Pancreas (tissue), 10 donors: ENCODE measurements at regions not wholly inside any gene's neighbourhood (a gene's known extent, or its start where the extent isn't known, plus 50 kb on each side); places are given as distances from the start of the nearest gene placed in this dataset.
A peak's percentile ranks its signal among the peaks of the same experiment; 100 is the strongest.

ENCODE experiments used
- ATAC-seq, 4 donors: fragments of 200-7000 bp; cut with Tn5 transposase; one replicate each; pipeline versions ENCODE4 v1.8.0 to v1.9.1; 2020; ENCODE audit warnings: mild to moderate bottlenecking in 4 of 4, moderate library complexity in 4 of 4
- DNase-seq, 6 donors: peaks; one replicate each; pipeline ENCODE4 v3.0.0-alpha.2; 2020
- FAIRE-seq: peaks from 2 replicates; lab custom pipeline; 2012; peaks lifted over from hg19 to GRCh38; lab: Jason Lieb, UNC
- H3K27ac ChIP-seq, 4 donors: fragments of 200-600 bp; sonication (generic); 1 replicate in 3 of 4; 2 replicates in 1 of 4; pipeline versions ENCODE4 v1.5.0 to v1.8.0; 2020
- H3K27me3 ChIP-seq, 4 donors: fragments of 200-600 bp; one replicate each; pipeline ENCODE4 v1.8.0; 2021
- H3K36me3 ChIP-seq, 3 donors: fragments of 200-600 bp; sonication (generic) in 1 of 3; one replicate each; pipeline versions ENCODE4 v1.5.0 to v1.8.0; 2020 to 2021
- H3K4me1 ChIP-seq, 3 donors: fragments of 200-600 bp; one replicate each; pipeline ENCODE4 v1.8.0; 2021
- H3K4me3 ChIP-seq, 4 donors: fragments of 200-600 bp; sonication (generic) in 2 of 4; one replicate each; pipeline versions ENCODE4 v1.5.0 to v1.8.0; 2020 to 2021
- H3K9me3 ChIP-seq, 4 donors: fragments of 200-600 bp; one replicate each; pipeline ENCODE4 v1.8.0; 2021
- WGBS, 2 donors: extraction: QIAGEN DNeasy Blood & Tissue Kit; methylation state at CpG; one replicate each; pipeline ENCODE4 v1.1.7; 2013; 5-methylcytosine and 5-hydroxymethylcytosine counted together
- intact Hi-C, 3 donors: fragments of 100-400 bp; cut with DNase I; formaldehyde crosslinking; loops; one replicate each; pipeline versions ENCODE4 v1.11.1 to v1.14.2; 2022
- TF ChIP-seq, protein P1 (sequence below), 4 donors: fragments of 200-600 bp; sonication (generic) in 3 of 4; IDR thresholded peaks; one replicate each; pipeline versions ENCODE4 v1.5.0 to v1.8.0; 2021; ENCODE audit warnings: antibody characterized with exemption in 4 of 4
- donor health status: healthy with polysubstance abuse.
- donor health status: DM: no; HTN: no; CAD: no; lungs with moderate emphysema.
- donor health status: DM: no; HTN: no; CAD: no.
- donor health status: control.
- donor health status: control.
- donor health status: Bipolar disorder and iron deficiency.
- donor health status: DM: yes; HTN: yes; CAD: no.
- donor health status: DM: no; HTN: no; CAD: no.
- donor health status: DM: no; HTN: no; CAD: no.
- donor health status: DM: yes; HTN: yes; CAD: no.

DNA sequence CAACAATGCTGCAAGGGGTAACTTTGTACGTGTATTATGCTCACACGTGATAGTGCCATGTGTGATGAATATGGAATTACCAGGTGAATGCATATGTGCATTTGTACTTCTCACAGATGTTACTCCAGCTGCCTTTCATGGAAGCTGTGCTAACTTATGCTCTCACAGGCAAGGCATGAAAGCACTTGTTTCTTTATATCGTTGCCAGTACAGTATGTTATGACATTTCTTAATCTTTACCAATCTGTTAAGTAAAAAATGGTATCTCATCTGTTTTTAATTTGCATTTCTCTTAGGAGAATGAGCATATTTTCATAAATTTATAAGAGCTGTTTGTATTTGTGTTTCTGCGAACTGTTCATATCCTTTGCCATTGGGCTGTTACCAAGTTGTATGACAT lies 311.8 kb upstream of the DMRT1 start:
- ATAC-seq: no peak
- H3K27ac ChIP-seq: no peak overlapping the region
- H3K36me3 ChIP-seq: no peaks in the 10 kb centered on the region
- FAIRE-seq: no peak
- TF ChIP-seq, protein P1, sequence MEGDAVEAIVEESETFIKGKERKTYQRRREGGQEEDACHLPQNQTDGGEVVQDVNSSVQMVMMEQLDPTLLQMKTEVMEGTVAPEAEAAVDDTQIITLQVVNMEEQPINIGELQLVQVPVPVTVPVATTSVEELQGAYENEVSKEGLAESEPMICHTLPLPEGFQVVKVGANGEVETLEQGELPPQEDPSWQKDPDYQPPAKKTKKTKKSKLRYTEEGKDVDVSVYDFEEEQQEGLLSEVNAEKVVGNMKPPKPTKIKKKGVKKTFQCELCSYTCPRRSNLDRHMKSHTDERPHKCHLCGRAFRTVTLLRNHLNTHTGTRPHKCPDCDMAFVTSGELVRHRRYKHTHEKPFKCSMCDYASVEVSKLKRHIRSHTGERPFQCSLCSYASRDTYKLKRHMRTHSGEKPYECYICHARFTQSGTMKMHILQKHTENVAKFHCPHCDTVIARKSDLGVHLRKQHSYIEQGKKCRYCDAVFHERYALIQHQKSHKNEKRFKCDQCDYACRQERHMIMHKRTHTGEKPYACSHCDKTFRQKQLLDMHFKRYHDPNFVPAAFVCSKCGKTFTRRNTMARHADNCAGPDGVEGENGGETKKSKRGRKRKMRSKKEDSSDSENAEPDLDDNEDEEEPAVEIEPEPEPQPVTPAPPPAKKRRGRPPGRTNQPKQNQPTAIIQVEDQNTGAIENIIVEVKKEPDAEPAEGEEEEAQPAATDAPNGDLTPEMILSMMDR (IDR thresholded peaks at IDR 0.05): no peak
- no peaks in the 10 kb centered on the region for H3K9me3 ChIP-seq
- peaks cover 2 to 30% (median 28%) of the 10 kb centered on the region in 3 donors for H3K4me1 ChIP-seq
- intact Hi-C loops: no loop called here
- no peak overlapping the region for H3K4me3 ChIP-seq
- H3K27me3 ChIP-seq: no peaks in the 10 kb centered on the region
- WGBS, 2 donors: 71 to 72% methylated on average over 4 of the region's 4 CpGs
- DNase-seq: no peak

DNA sequence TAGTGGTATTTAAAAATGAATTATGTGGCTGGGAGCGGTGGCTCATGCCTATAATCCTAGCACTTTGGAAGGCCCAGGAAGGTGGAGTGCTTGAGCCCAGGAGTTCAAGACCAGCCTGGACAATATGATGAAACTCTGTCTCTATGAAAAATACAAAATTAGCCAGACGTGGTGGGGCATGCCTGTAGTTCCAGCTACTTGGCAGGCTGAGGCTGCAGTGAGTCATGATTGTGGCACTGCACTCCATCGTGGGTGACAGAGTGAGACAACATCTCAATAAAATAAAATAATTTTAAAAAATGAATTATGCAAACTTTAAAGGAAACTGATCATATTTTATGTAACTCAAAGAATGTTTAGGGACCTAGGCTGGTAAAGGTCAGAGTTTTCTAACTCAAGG lies 310.8 kb upstream of the DMRT1 start:
- peak in 2 of 6 donors; percentile 44 to 57 for DNase-seq
- H3K36me3 ChIP-seq: no peaks in the 10 kb centered on the region

DNA sequence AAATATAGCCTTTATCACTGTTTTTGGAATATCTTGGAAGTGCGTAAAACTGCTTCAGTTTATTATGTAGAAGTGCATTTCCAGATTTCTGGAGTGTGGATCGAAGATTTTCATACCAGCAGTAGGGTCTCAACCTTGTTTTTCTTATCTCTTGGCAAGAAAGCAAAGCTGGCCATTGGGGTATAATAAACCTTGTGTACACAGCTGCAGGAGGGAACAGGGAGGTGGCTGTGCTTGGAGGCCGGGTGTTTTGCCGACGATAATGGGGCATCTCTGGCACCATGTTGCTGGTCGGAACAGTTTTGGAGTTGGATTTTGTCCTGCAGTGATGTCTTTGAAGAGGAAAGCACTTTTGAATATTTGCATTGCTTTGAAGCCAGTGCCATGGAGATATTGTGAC lies 308.8 kb upstream of the DMRT1 start:
- TF ChIP-seq, protein P1 (IDR thresholded peaks at IDR 0.05): no peak
- DNase-seq (peak in 3 of 6 donors; percentile 53 to 63 (median 59)), FAIRE-seq (no peak), ATAC-seq (peak; percentile 56 to 82 (median 68))
- H3K4me1 ChIP-seq: peaks cover 11 to 38% (median 25%) of the 10 kb centered on the region in 3 donors
- H3K9me3 ChIP-seq: no peaks in the 10 kb centered on the region
- 13 to 14% methylated on average over 6 of the region's 6 CpGs for WGBS, 2 donors
- peak overlapping the region in 2 of 4 donors; percentile 20 to 34 for H3K27ac ChIP-seq
- H3K36me3 ChIP-seq: no peaks in the 10 kb centered on the region
- no peaks in the 10 kb centered on the region for H3K27me3 ChIP-seq
- intact Hi-C loops: no loop called here
- H3K4me3 ChIP-seq: no peak overlapping the region

More for the DNA sequence above, 310.8 kb upstream of the DMRT1 start:
- H3K4me3 ChIP-seq: no peak overlapping the region
- H3K27me3 ChIP-seq: no peaks in the 10 kb centered on the region
- H3K27ac ChIP-seq: no peak overlapping the region
- H3K9me3 ChIP-seq: no peaks in the 10 kb centered on the region
- peak; percentile 51 to 74 (median 60) for ATAC-seq
- WGBS, 2 donors: 38 to 42% methylated on average over 3 of the region's 3 CpGs
- intact Hi-C loops: no loop called here
- TF ChIP-seq, protein P1 (IDR thresholded peaks at IDR 0.05): no peak
- no peak for FAIRE-seq
- H3K4me1 ChIP-seq: peaks cover 11 to 38% (median 33%) of the 10 kb centered on the region in 3 donors

DNA sequence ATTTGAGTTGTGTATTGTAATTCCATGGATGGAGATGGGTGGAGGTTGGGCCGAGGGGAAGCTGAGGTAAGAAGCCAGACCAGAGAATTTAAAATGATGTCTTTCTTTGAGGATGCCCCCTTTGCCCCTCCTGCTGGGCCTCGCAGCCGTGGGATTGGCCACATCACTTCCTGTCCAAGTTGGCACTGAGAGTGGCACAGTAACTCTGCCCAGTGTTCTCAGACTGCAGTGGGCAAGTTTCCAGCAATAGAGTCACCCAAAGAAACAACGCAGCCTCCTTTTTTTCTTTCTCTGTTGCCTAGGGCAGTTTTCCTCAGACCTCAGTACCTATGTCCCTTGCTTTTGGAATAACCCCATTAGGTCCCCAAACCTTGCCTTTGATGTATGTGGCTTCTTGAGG lies 306.6 kb upstream of the DMRT1 start:
- Histone ChIP-seq H3K27me3 (no peaks in the 10 kb centered on the region), H3K4me1 (peaks cover 11 to 38% (median 25%) of the 10 kb centered on the region in 3 donors), H3K27ac (peak overlapping the region in 1 of 4 donors; percentile 30), H3K4me3 (no peak overlapping the region), H3K9me3 (no peaks in the 10 kb centered on the region), H3K36me3 (peaks cover 0 to under 1% (median 0%) of the 10 kb centered on the region in 3 donors)
- intact Hi-C loops: no loop called here
- TF ChIP-seq, protein P1 (IDR thresholded peaks at IDR 0.05): no peak
- peak in 4 of 6 donors; percentile 64 to 69 (median 67) for DNase-seq
- no peak for FAIRE-seq
- 22 to 23% methylated on average over 4 of the region's 4 CpGs for WGBS, 2 donors
- ATAC-seq: peak; percentile 69 to 79 (median 73)

DNA sequence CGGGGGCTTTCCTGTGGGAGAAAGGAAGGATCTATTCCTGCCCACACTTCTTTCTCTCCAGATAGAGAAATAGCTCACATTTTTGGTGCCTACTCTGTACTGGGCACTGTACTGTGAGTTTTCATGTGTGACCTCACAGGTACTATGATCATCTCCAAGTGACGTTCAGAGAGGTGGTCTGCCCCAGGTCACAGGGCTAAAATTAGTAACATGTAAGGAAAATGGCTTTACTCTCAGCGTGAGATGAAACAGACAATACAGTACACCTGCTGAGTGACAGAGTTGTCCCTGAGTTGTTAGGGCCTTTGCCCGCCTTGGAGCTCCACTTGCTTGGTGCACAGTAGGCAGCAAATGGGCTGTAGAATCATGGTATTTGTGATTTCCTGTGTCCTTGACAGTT lies 306.1 kb upstream of the DMRT1 start:
- Histone ChIP-seq H3K27me3 (no peaks in the 10 kb centered on the region), H3K4me1 (peaks cover 11 to 37% (median 25%) of the 10 kb centered on the region in 3 donors), H3K4me3 (no peak overlapping the region), H3K9me3 (no peaks in the 10 kb centered on the region), H3K36me3 (peaks cover 0 to 5% (median 0%) of the 10 kb centered on the region in 3 donors), H3K27ac (peak overlapping the region in 1 of 4 donors; percentile 30)
- intact Hi-C loops: no loop called here
- DNase-seq (no peak), ATAC-seq (no peak), FAIRE-seq (no peak)
- TF ChIP-seq, protein P1 (IDR thresholded peaks at IDR 0.05): no peak
- 82 to 85% methylated on average over 4 of the region's 4 CpGs for WGBS, 2 donors
